ENCODE measurements at regions not wholly inside any gene's neighbourhood (a gene's known extent, or its start where the extent isn't known, plus 50 kb on each side); places are given as distances from the start of the nearest gene placed in this dataset.

DNA sequence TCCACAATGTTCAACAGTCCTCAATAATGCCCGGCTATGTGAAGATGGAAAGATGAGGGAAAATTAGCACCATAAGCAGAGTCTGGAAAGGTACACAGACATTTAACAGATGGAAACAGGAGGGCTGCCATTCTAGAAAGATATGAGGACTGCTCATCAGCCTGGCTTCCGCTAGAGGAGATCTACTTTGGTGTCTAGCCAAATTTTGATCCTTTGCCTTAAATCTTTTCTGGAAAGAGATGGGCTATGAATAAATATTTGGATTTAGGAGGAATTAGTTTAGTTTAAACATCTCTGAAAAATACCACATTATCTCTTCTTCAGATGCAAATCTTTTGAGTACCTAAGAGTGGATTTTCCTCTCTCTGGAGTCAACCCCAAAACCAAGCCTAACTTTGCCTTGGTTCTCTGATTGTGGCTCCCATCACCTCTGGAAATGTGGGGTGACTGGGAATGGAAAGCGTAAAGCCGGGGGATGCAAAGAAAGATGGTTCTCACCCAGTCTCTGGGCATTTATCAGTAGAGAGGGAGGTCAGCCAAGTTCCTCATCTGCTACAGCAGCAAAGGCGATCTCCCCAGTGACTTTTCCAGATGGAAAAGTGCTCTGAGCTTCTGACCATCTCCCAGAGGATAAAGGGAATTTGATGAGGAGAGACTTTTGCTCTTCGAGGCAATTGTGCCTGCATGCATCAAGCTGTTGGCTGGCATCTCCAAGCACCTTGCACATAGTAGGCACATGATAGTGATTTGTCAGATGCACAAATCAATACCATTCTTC, 410.6 kb downstream of the ZNF521 start:
- DNase-seq: no peak
- H3K27me3 Mint-ChIP-seq: no peaks in the 10 kb centered on the region
- H3K36me3 Mint-ChIP-seq (ENCODE audit: low read depth): no peaks in the 10 kb centered on the region
- no peaks in the 10 kb centered on the region for H3K4me1 Mint-ChIP-seq (ENCODE audit: low read depth)
- H3K9me3 Mint-ChIP-seq: no peaks in the 10 kb centered on the region
- no peak overlapping the region for H3K4me3 Mint-ChIP-seq
- no peak overlapping the region for H3K27ac Mint-ChIP-seq

DNA sequence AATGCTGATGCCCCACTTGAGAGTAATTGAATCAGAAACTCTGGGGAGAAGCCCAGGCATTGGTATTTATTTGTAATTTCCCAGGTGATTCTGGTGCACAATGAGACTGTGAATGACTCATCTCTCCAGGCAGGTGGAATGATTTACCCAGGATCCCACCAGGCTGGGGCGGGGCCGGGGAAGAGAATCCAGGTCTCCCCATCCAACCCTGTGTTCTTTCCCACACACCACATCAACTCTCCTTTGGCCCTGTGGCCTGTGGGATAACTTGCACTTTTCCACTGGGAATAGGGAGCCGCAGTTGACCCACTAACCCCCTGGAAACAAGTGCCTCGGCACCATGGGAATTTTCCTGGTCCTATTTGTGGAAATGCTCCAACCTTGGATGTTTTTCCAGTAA, 409.8 kb downstream of the ZNF521 start:
- DNase-seq: no peak
- Mint-ChIP-seq H3K4me1 (ENCODE audit: low read depth) (no peaks in the 10 kb centered on the region), H3K4me3 (no peak overlapping the region), H3K27ac (no peak overlapping the region), H3K27me3 (no peaks in the 10 kb centered on the region), H3K9me3 (no peaks in the 10 kb centered on the region), H3K36me3 (ENCODE audit: low read depth) (no peaks in the 10 kb centered on the region)

DNA sequence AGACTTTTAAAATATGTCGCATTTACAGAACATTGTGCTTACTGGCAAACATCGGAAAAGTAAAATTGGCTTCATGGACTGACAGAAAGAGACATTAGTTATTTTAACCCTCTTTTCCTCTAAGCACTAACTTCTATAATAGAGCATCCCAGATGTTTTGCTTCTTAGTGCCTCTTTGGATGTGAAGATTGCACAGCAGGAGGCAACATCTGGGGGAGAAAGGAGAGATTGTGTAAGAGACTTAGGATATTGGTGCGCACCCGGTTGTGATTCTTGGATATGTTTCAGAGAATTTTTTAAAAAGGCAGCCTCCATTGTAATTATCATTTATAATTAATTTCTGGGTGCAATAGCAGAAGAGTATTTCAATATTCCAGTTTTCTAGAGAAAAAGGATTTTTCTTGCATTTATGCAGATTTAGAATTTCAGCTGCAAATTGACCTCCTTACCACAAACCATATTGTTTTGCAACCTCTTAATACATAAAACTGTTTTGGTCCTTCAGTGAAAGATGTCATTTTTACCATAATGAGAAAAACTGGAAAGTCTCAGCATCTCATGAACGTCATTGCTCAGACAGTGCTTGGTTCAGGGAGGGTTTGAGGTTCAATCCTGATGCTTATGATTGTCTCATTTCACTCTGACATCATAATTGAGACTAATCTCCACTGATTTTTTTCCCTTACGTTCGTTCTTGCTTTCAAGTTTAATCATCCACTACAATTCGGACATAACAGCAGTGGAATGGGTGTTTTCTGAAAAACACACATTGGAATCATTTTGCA, 404.3 kb downstream of the ZNF521 start:
- Mint-ChIP-seq H3K36me3 (ENCODE audit: low read depth) (no peaks in the 10 kb centered on the region), H3K27ac (no peak overlapping the region), H3K4me3 (no peak overlapping the region), H3K27me3 (no peaks in the 10 kb centered on the region), H3K9me3 (no peaks in the 10 kb centered on the region), H3K4me1 (ENCODE audit: low read depth) (no peaks in the 10 kb centered on the region)
- DNase-seq: no peak

DNA sequence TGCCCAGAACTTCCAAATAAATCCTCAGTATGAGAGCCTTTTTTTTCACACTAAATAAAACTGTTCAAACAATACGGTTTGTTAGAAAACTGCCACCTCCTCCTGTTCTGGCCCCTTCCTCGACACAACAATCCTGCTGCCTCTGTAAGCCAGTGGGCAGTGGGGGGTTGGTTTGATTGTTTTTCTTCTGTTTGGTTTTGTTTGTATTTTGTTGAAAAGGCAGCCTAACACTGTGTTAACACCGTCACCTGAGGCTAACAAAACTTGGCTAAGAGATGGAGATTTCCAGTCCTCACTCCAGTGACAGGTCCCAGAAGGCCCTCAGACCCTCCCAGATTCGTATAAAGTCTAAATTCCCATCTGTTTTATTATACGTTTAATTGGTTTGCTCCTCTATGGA, 402.1 kb downstream of the ZNF521 start:
- Mint-ChIP-seq H3K27ac (no peak overlapping the region), H3K9me3 (no peaks in the 10 kb centered on the region), H3K36me3 (ENCODE audit: low read depth) (no peaks in the 10 kb centered on the region), H3K4me1 (ENCODE audit: low read depth) (no peaks in the 10 kb centered on the region), H3K27me3 (no peaks in the 10 kb centered on the region), H3K4me3 (no peak overlapping the region)
- no peak for DNase-seq

DNA sequence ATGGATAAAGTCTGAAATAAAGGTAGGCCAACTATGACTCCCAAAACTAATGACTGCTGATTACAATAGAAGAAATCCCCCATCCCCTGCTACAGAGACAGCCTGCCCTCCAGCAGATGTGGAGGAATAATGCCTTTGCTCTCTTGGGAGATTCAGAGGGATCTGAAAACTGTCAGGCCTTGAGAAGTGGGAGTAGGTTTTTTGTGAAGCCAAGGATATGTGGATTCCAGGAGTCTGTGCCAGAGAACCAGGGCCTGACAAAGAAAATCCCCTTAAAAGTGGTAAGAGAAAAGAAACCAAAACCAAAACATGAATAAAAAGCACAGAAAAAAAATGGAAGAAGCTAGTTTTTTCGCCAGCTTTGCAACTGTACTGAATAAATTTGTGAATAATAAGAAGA, 397.6 kb downstream of the ZNF521 start:
- Mint-ChIP-seq H3K4me1 (ENCODE audit: low read depth) (no peaks in the 10 kb centered on the region), H3K27ac (no peak overlapping the region), H3K9me3 (no peaks in the 10 kb centered on the region), H3K27me3 (no peaks in the 10 kb centered on the region), H3K36me3 (ENCODE audit: low read depth) (no peaks in the 10 kb centered on the region), H3K4me3 (no peak overlapping the region)
- DNase-seq: no peak

DNA sequence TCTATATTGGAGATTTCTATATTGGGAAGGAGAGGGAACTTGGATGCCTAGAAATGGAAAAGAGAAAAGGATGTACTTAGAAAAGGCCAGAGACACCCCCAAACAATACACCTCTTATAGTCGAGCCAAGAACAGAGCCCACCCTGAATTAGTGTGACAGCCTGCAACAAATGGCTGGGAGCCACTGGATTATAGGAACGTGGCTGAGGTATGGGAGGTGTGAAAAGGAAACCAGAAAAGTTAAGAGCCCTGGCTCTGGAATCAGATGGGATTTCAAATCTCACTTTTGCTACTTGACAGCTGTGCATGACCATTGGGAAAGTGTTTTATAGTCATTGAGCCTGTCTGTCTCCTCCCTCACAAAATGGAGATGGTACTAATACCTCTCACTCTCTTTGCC, 394.0 kb downstream of the ZNF521 start:
- no peak for DNase-seq
- no peaks in the 10 kb centered on the region for H3K4me1 Mint-ChIP-seq (ENCODE audit: low read depth)
- no peak overlapping the region for H3K27ac Mint-ChIP-seq
- no peaks in the 10 kb centered on the region for H3K36me3 Mint-ChIP-seq (ENCODE audit: low read depth)
- H3K4me3 Mint-ChIP-seq: no peak overlapping the region
- H3K9me3 Mint-ChIP-seq: no peaks in the 10 kb centered on the region
- H3K27me3 Mint-ChIP-seq: no peaks in the 10 kb centered on the region

DNA sequence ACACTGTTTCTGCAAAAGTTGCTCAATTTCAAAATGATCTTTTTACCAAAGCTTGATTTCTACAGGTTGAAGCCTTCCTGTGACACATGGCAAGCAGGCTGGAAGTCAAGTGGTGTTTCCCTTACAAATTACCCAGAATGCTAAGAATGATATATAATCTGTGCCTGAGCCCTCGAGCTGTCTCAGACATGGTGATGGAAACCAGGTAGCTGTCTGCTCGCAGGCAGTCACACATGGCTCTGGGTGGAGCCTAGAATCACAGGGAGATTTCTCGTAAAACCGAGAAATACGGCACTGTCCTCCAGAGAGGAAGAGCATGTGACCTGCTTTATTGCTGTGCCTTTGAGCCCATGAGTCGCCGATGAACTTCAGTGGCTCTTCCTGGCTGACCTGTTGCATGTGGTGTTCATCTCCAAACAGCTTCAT, 392.9 kb downstream of the ZNF521 start:
- H3K9me3 Mint-ChIP-seq: no peaks in the 10 kb centered on the region
- no peaks in the 10 kb centered on the region for H3K27me3 Mint-ChIP-seq
- no peak for DNase-seq
- no peaks in the 10 kb centered on the region for H3K4me1 Mint-ChIP-seq (ENCODE audit: low read depth)
- H3K36me3 Mint-ChIP-seq (ENCODE audit: low read depth): no peaks in the 10 kb centered on the region
- H3K4me3 Mint-ChIP-seq: no peak overlapping the region
- H3K27ac Mint-ChIP-seq: no peak overlapping the region

DNA sequence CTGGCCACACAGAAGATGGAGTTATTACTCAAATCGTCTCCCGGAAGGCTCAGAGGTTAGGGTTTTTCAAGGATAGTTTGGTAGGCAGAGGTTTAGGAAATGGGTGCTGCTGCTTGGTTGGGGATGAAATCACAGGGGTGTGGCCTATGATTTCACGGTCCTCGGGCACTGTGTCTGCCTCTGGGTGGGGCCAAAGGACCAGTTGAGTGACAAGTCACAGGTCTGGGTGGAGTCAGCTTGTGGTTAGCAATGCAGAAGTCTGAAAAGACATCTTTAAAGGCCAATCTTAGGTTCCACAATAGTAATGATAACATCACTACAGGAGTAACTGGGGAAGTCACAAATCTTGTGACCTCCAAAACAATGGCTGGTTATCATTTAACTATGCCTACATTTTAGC, 387.8 kb downstream of the ZNF521 start:
- peaks cover under 1% of the 10 kb centered on the region for H3K9me3 Mint-ChIP-seq
- H3K27me3 Mint-ChIP-seq: no peaks in the 10 kb centered on the region
- H3K4me3 Mint-ChIP-seq: no peak overlapping the region
- no peak for DNase-seq
- no peaks in the 10 kb centered on the region for H3K4me1 Mint-ChIP-seq (ENCODE audit: low read depth)
- no peak overlapping the region for H3K27ac Mint-ChIP-seq
- no peaks in the 10 kb centered on the region for H3K36me3 Mint-ChIP-seq (ENCODE audit: low read depth)

DNA sequence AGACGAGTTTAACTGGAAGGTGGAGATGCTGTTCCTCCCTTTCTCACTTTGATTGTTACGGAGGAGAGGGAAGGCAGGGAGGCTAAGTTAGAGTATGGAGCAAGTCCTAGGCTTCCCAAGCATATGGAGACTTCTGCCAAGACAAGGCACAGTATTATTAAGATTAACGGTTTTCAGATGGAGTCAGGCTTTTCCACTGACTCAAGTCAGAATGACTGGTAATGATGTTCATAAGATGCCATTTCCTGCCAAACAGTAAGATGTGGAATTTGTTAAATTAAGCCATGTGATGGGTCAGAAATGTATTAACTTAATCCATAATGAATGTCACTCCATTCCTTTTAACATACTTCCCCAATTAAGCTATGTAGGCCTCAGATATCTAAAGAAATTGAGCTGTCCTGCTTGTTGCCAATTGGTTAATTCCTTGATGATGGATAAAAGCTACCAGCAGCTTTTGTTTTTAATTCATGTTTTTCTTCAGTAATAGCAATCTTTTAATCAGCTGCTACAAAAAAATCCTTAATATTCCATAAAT, 383.7 kb downstream of the ZNF521 start:
- no peak for DNase-seq
- Mint-ChIP-seq H3K36me3 (ENCODE audit: low read depth) (no peaks in the 10 kb centered on the region), H3K4me3 (no peak overlapping the region), H3K27ac (no peak overlapping the region), H3K27me3 (no peaks in the 10 kb centered on the region), H3K9me3 (peaks cover 2% of the 10 kb centered on the region), H3K4me1 (ENCODE audit: low read depth) (no peaks in the 10 kb centered on the region)

DNA sequence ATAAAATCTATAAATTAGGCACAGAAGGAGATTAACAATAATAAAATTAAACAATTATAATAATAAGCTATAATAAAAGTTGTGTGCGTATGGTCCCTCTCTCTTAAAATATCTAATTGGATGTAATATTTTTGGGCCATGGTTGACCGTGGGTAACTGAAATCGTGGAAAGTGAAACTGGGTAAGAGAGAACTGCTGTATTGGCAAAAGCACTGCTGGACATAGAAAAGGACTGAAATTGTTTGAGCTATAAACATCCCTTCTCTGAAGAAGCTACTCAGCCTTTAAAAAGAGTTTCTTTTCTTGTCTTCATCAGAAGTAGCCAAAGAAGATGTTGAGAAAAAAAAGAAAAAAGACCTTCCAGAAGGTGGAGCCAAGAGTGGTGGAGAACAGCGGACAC, 379.4 kb downstream of the ZNF521 start:
- Mint-ChIP-seq H3K27me3 (no peaks in the 10 kb centered on the region), H3K4me1 (ENCODE audit: low read depth) (no peaks in the 10 kb centered on the region), H3K4me3 (no peak overlapping the region), H3K9me3 (peaks cover 2% of the 10 kb centered on the region), H3K36me3 (ENCODE audit: low read depth) (no peaks in the 10 kb centered on the region), H3K27ac (no peak overlapping the region)
- DNase-seq: no peak

DNA sequence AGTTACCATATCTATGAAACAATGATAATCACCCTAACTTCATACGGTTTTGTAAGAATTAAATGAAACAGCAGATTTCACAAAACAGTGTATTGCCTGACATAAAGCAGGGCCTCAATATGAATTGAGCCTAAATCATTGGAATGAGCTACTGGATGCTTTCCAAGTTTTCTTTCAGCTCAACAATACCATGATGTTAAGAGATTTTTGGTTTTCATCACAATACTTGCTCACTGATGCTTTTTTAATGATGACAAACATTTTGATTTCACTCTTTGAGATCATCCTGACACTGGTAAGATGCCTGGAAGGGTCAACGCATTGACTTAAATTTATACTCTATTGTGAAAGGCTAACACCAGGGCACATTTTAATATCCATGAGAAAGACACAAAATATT, 377.5 kb downstream of the ZNF521 start:
- no peaks in the 10 kb centered on the region for H3K27me3 Mint-ChIP-seq
- H3K9me3 Mint-ChIP-seq: no peaks in the 10 kb centered on the region
- H3K4me1 Mint-ChIP-seq (ENCODE audit: low read depth): no peaks in the 10 kb centered on the region
- no peak overlapping the region for H3K27ac Mint-ChIP-seq
- no peak for DNase-seq
- no peak overlapping the region for H3K4me3 Mint-ChIP-seq
- H3K36me3 Mint-ChIP-seq (ENCODE audit: low read depth): no peaks in the 10 kb centered on the region

DNA sequence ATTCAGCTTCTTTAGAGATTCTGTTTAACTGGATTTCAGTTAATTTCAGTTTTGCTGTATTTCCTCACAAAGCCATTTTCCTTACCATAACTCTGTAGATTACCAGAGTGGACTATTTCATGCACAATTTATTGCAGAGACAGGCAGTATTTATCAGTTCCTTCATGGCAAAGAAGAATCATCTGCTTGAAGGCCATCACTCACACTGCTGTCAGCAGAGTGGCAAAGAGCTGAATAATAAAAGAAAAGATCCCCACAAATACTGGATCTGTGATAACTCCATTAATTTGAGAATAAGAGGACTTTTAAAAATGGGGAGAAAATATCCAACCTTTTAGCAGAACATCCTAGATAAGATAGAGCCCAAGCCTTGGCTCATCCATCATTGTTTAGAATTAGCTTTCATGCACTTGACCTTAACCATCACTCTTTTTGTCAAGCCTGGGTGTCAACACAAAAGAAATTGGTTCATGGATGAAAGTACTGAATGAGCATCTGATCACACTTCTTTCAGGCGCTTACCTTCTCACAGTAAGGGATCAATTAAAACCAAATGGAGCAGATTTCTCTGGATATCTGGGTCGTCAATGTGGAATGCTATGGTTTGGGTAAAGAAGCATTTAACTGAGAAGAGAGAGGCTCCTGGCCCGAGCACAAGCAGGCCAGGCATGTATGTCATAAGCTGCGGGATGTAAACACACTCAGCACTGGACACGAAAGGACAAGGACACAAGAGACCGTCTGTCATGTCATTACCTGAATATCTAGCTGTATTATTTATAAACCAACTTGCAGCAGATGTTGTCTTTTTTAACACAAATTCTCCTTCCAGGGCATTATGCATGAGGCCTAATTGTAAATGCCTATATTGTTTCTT, 376.2 kb downstream of the ZNF521 start:
- no peak overlapping the region for H3K4me3 Mint-ChIP-seq
- H3K27me3 Mint-ChIP-seq: no peaks in the 10 kb centered on the region
- no peaks in the 10 kb centered on the region for H3K36me3 Mint-ChIP-seq (ENCODE audit: low read depth)
- no peaks in the 10 kb centered on the region for H3K4me1 Mint-ChIP-seq (ENCODE audit: low read depth)
- no peak for DNase-seq
- no peaks in the 10 kb centered on the region for H3K9me3 Mint-ChIP-seq
- no peak overlapping the region for H3K27ac Mint-ChIP-seq

DNA sequence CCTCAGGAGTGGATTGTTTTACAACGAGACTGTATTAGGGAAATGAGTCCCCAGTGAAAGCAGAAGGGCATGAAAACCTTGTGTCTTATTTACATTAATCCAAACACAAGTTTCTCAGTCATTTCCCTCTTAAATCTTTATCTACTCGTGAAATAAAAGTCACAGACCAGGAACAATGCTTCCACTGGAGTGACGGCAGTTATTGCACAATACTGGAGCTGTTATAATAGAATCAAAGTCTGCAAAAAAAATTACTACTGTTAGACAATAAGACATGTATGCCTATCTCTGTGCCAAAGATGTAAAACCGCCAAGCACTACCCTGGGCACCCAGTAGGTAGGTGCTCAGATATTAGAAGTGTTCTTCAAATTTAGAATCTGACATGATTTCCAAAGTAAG, 375.5 kb downstream of the ZNF521 start:
- no peaks in the 10 kb centered on the region for H3K9me3 Mint-ChIP-seq
- no peak for DNase-seq
- no peaks in the 10 kb centered on the region for H3K27me3 Mint-ChIP-seq
- H3K27ac Mint-ChIP-seq: no peak overlapping the region
- H3K36me3 Mint-ChIP-seq (ENCODE audit: low read depth): no peaks in the 10 kb centered on the region
- H3K4me1 Mint-ChIP-seq (ENCODE audit: low read depth): no peaks in the 10 kb centered on the region
- H3K4me3 Mint-ChIP-seq: no peak overlapping the region

DNA sequence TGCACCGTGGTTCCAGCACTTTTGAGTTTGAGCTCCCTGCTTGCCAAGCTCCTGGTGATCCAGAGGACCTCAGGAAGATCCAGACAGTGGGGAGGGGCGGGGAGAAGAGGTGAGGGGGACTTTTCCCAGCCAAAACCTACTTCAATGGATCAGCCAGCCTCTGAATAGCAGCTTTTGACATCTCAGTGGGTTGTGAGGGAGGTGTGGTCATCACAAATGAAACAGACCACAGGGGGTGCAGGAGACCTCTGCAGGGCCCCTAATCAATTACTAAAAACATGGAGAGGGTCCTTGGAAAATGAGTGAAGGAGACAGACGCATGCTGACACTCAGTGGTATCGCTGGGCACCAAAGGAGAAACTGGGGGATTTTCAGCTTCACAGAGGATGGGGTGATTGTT, 372.7 kb downstream of the ZNF521 start:
- H3K4me3 Mint-ChIP-seq: no peak overlapping the region
- DNase-seq: no peak
- no peaks in the 10 kb centered on the region for H3K9me3 Mint-ChIP-seq
- H3K4me1 Mint-ChIP-seq (ENCODE audit: low read depth): no peaks in the 10 kb centered on the region
- no peak overlapping the region for H3K27ac Mint-ChIP-seq
- no peaks in the 10 kb centered on the region for H3K27me3 Mint-ChIP-seq
- no peaks in the 10 kb centered on the region for H3K36me3 Mint-ChIP-seq (ENCODE audit: low read depth)
